HEK293 (cell line): ENCODE measurements at regions not wholly inside any gene's neighbourhood (a gene's known extent, or its start where the extent isn't known, plus 50 kb on each side); places are given as distances from the start of the nearest gene placed in this dataset.

Source experiments
- CTCF ChIA-PET: fragments of 350-600 bp; formaldehyde crosslinking; extraction: SDS; loops from one replicate; lab custom pipeline; 2021; ENCODE audit warnings: antibody characterized with exemption; lab: Yijun Ruan, JAX
- POLR2A ChIA-PET: fragments of 300-600 bp; formaldehyde crosslinking; extraction: SDS; loops from one replicate; lab custom pipeline; 2020; ENCODE audit warnings: antibody characterized with exemption, inconsistent platforms; lab: Yijun Ruan, JAX
- H3K27ac ChIP-seq: fragments of 200-500 bp; sonication (Bioruptor generic); 2 replicates; pipeline ENCODE4 v1.5.1; 2014; ENCODE audit warnings: low read depth, low read length, control low read depth, inconsistent platforms; ENCODE audit errors: extremely low read depth
- H3K36me3 ChIP-seq, 2 experiments: fragments of 200-500 bp in 1 of 2; sonication (Bioruptor generic) in 1 of 2; 1 replicate in 1 of 2; 2 replicates in 1 of 2; pipeline ENCODE4 v1.5.1; 2014 to 2017; ENCODE audit warnings: inconsistent platforms in 2 of 2, low read length in 2 of 2; ENCODE audit not compliant: control insufficient read depth in 2 of 2, insufficient read depth in 1 of 2
- H3K4me1 ChIP-seq: fragments of 200-500 bp; sonication (Bioruptor generic); 2 replicates; pipeline ENCODE4 v1.5.1; 2014; ENCODE audit warnings: mild to moderate bottlenecking, low read length, inconsistent platforms; ENCODE audit not compliant: control insufficient read depth, insufficient read depth
- H3K4me3 ChIP-seq: 2 replicates; pipeline ENCODE4 v1.5.1; 2011; ENCODE audit warnings: low read depth, mild to moderate bottlenecking, control low read depth, low read length, moderate library complexity
- H3K9me3 ChIP-seq: fragments of 200-500 bp; sonication (Bioruptor generic); 2 replicates; pipeline ENCODE4 v1.5.1; 2014; ENCODE audit warnings: low read depth, low read length, inconsistent platforms; ENCODE audit not compliant: control insufficient read depth, insufficient read depth
- ATF2 ChIP-seq: fragments of 450-650 bp; formaldehyde crosslinking; IDR thresholded peaks from 2 replicates; pipeline ENCODE4 v1.5.1; 2016; ENCODE audit warnings: missing biosample characterization, missing genetic modification characterization, low read depth
- CTCF ChIP-seq: fragments of 450-650 bp; formaldehyde crosslinking; IDR thresholded peaks from 2 replicates; pipeline ENCODE4 v1.5.1; 2016; ENCODE audit warnings: missing biosample characterization, missing genetic modification characterization
- EGR2 ChIP-seq: fragments of 450-650 bp; formaldehyde crosslinking; IDR thresholded peaks from 2 replicates; pipeline ENCODE4 v1.5.1; 2016; ENCODE audit warnings: low read depth, missing biosample characterization, missing genetic modification characterization
- ZBTB11 ChIP-seq: fragments of 450-650 bp; formaldehyde crosslinking; conservative IDR thresholded peaks from 2 replicates; pipeline ENCODE4 v1.5.1; 2016; ENCODE audit warnings: low read depth, missing biosample characterization, missing genetic modification characterization
- ZBTB49 ChIP-seq: fragments of 450-650 bp; formaldehyde crosslinking; IDR thresholded peaks from 2 replicates; pipeline ENCODE4 v1.5.1; 2016; ENCODE audit warnings: missing biosample characterization, missing genetic modification characterization, low read depth
- ZNF10 ChIP-seq: fragments of 450-650 bp; formaldehyde crosslinking; IDR thresholded peaks from 2 replicates; pipeline ENCODE4 v1.5.1; 2017; ENCODE audit warnings: missing biosample characterization, missing genetic modification characterization
- ZNF16 ChIP-seq: fragments of 450-650 bp; formaldehyde crosslinking; IDR thresholded peaks from 2 replicates; pipeline ENCODE4 v1.5.1; 2016; ENCODE audit warnings: low read depth, missing biosample characterization, missing genetic modification characterization
- ZNF239 ChIP-seq: fragments of 450-650 bp; formaldehyde crosslinking; IDR thresholded peaks from 2 replicates; pipeline ENCODE4 v1.5.1; 2016; ENCODE audit warnings: missing biosample characterization, missing genetic modification characterization
- ZNF24 ChIP-seq: fragments of 450-650 bp; formaldehyde crosslinking; IDR thresholded peaks from 2 replicates; pipeline ENCODE4 v1.5.1; 2016; ENCODE audit warnings: missing biosample characterization, missing genetic modification characterization
- ZNF350 ChIP-seq: fragments of 450-650 bp; formaldehyde crosslinking; IDR thresholded peaks from 2 replicates; pipeline ENCODE4 v1.5.0; 2017; ENCODE audit warnings: missing biosample characterization, mild to moderate bottlenecking, missing genetic modification characterization
- ZNF48 ChIP-seq: fragments of 450-650 bp; formaldehyde crosslinking; IDR thresholded peaks from 2 replicates; pipeline ENCODE4 v1.5.1; 2016; ENCODE audit warnings: missing biosample characterization, missing genetic modification characterization
- ZNF692 ChIP-seq: fragments of 450-650 bp; formaldehyde crosslinking; IDR thresholded peaks from 2 replicates; pipeline ENCODE4 v1.5.1; 2016; ENCODE audit warnings: missing biosample characterization, missing genetic modification characterization
- ZNF747 ChIP-seq: fragments of 450-650 bp; formaldehyde crosslinking; IDR thresholded peaks from 2 replicates; pipeline ENCODE4 v1.5.1; 2016; ENCODE audit warnings: missing biosample characterization, missing genetic modification characterization
- ZNF777 ChIP-seq: fragments of 450-650 bp; formaldehyde crosslinking; IDR thresholded peaks from 2 replicates; pipeline ENCODE4 v1.5.1; 2017; ENCODE audit warnings: missing biosample characterization, missing genetic modification characterization, borderline replicate concordance

GRCh38 chr2:150188800-150189199 is 298.7 kb downstream of the RND3 start (continued):
- TF ChIP-seq ZBTB49 (tag by site-specific recombination) (no peak), ZNF747 (tag by site-specific recombination) (no peak), ZNF16 (tag by site-specific recombination) (no peak), ZNF24 (tag by site-specific recombination) (no peak)

- no peak overlapping the region for H3K27ac ChIP-seq
- TF ChIP-seq ZNF692 (tag by site-specific recombination) (no peak), CTCF (tag by site-specific recombination) (peak; percentile 16; the same call in 1 of the 2 replicates)
- CTCF ChIA-PET = interaction anchor here (0.6 to 1.2 kb wide), 3 partner anchors 46 to 591 kb away, joined by 3 to 4 read pairs (median 3); no protein-coding TSS in a partner anchor
- H3K4me1 ChIP-seq = no peaks in the 10 kb centered on the region
- no peaks in the 10 kb centered on the region for H3K9me3 ChIP-seq
- no peaks in the 10 kb centered on the region for H3K36me3 ChIP-seq
- no peak overlapping the region for H3K4me3 ChIP-seq
- POLR2A ChIA-PET = interaction anchor here (0.7 kb wide), 1 partner anchor 112 kb away, joined by 3 read pairs; no protein-coding TSS in a partner anchor
Measured at GRCh38 chr2:150188177-150188576, 299.3 kb downstream of the RND3 start.

GRCh38 chr2:150182566-150183235 is 304.8 kb downstream of the RND3 start:
- no peaks in the 10 kb centered on the region for H3K9me3 ChIP-seq
- no peak for TF ChIP-seq ZNF777 (tag by site-specific recombination)
- no peak for TF ChIP-seq ZNF10 (tag by site-specific recombination)
- no peak for TF ChIP-seq ZNF239
- no peak for TF ChIP-seq EGR2 (tag by site-specific recombination)
- TF ChIP-seq ATF2 = no peak
- no peaks in the 10 kb centered on the region for H3K36me3 ChIP-seq
- ChIA-PET CTCF (interaction anchor here (0.6 kb wide), 1 partner anchor 569 kb away, joined by 4 read pairs; no protein-coding TSS in a partner anchor), POLR2A (no interaction called here)
- H3K4me3 ChIP-seq = no peak overlapping the region
- H3K27ac ChIP-seq = no peak overlapping the region
- no peaks in the 10 kb centered on the region for H3K4me1 ChIP-seq

- Histone ChIP-seq H3K4me1 (no peaks in the 10 kb centered on the region), H3K36me3 (no peaks in the 10 kb centered on the region), H3K27ac (no peak overlapping the region), H3K4me3 (no peak overlapping the region), H3K9me3 (no peaks in the 10 kb centered on the region)
- TF ChIP-seq ZBTB11 (tag by site-specific recombination) (no peak), ZNF350 (tag by site-specific recombination) (no peak), ZNF48 (tag by site-specific recombination) (no peak)
- ChIA-PET POLR2A (no interaction called here), CTCF (no interaction called here)
Measured at GRCh38 chr2:150178591-150178990, 308.9 kb downstream of the RND3 start.
